IMR-90 (cell line): ENCODE measurements at regions not wholly inside any gene's neighbourhood (a gene's known extent, or its start where the extent isn't known, plus 50 kb on each side); places are given as distances from the start of the nearest gene placed in this dataset.
"Not testable (repeated sequence)": the region's sequence is repeated elsewhere in the genome, so short reads cannot be mapped to it uniquely, and the experiment has no call there.

ENCODE experiments used
- ATAC-seq: fragments of 200-7000 bp; cut with Tn5 transposase; 2 replicates; pipeline ENCODE4 v1.9.1; 2020; ENCODE audit warnings: low read depth, mild to moderate bottlenecking, moderate library complexity
- BruUV-seq: library from RNA; stranded (reverse); fragments of 400-500 nt; replicated peaks from 2 replicates; lab custom pipeline; 2021; lab: Mats Ljungman, UMichigan
- CTCF ChIA-PET: fragments of 300-600 bp; formaldehyde crosslinking; extraction: SDS; loops from one replicate; lab custom pipeline; 2021; ENCODE audit warnings: antibody characterized with exemption; lab: Yijun Ruan, JAX
- POLR2A ChIA-PET: fragments of 300-600 bp; sonication (Branson Sonifier 250); formaldehyde crosslinking; loops from one replicate; lab custom pipeline; 2022; ENCODE audit warnings: antibody characterized with exemption; ENCODE audit not compliant: unreplicated experiment; lab: Charles Lee
- DNase-seq: peaks from one replicate; pipeline ENCODE4 v3.0.0; 2013
- H2AFZ ChIP-seq: replicated peaks from 2 replicates; pipeline ENCODE3; 2013; ENCODE audit warnings: low read length, mild to moderate bottlenecking; ENCODE audit not compliant: poor library complexity
- H2AK5ac ChIP-seq: 2 replicates; pipeline ENCODE4 v1.6.1; 2013; ENCODE audit warnings: low read depth, low read length, inconsistent platforms
- H2AK9ac ChIP-seq: replicated peaks from 2 replicates; pipeline ENCODE3; 2013; ENCODE audit warnings: mild to moderate bottlenecking, low read depth, low read length, moderate library complexity; ENCODE audit not compliant: poor library complexity
- H2BK120ac ChIP-seq: 2 replicates; pipeline ENCODE4 v1.6.1; 2013; ENCODE audit warnings: low read depth, low read length, inconsistent platforms
- H2BK15ac ChIP-seq: 3 replicates; pipeline ENCODE4 v1.6.1; 2013; ENCODE audit warnings: low read depth, low read length, inconsistent platforms
- H2BK20ac ChIP-seq: 2 replicates; pipeline ENCODE4 v1.6.1; 2013; ENCODE audit warnings: low read depth, mild to moderate bottlenecking, inconsistent platforms, low read length, moderate library complexity
- H2BK5ac ChIP-seq: 2 replicates; pipeline ENCODE4 v1.6.1; 2013; ENCODE audit warnings: mild to moderate bottlenecking, low read depth, low read length, inconsistent platforms; ENCODE audit not compliant: poor library complexity, severe bottlenecking
- H3K14ac ChIP-seq: replicated peaks from 2 replicates; pipeline ENCODE4 v1.6.1; 2013; ENCODE audit warnings: low read depth, low read length, inconsistent platforms
- H3K18ac ChIP-seq: 2 replicates; pipeline ENCODE4 v1.6.1; 2013; ENCODE audit warnings: low read depth, low read length, control low read depth
- H3K23ac ChIP-seq: 2 replicates; pipeline ENCODE4 v1.6.1; 2013; ENCODE audit warnings: low read depth, low read length, inconsistent platforms
- H3K27ac ChIP-seq: 2 replicates; pipeline ENCODE4 v1.5.1; 2013; ENCODE audit warnings: mild to moderate bottlenecking, control low read depth, low read length; ENCODE audit not compliant: insufficient read depth
- H3K27me3 ChIP-seq: 2 replicates; pipeline ENCODE4 v1.6.1; 2013; ENCODE audit warnings: low read length; ENCODE audit not compliant: control insufficient read depth, insufficient read depth
- H3K36me3 ChIP-seq: 2 replicates; pipeline ENCODE4 v1.6.1; 2013; ENCODE audit warnings: low read length, mixed read lengths; ENCODE audit not compliant: control insufficient read depth, insufficient read depth
- H3K4ac ChIP-seq: 2 replicates; pipeline ENCODE4 v1.6.1; 2013; ENCODE audit warnings: low read depth, low read length, inconsistent platforms
- H3K4me1 ChIP-seq: 2 replicates; pipeline ENCODE4 v1.6.1; 2013; ENCODE audit warnings: low read length, mixed read lengths; ENCODE audit not compliant: control insufficient read depth, insufficient read depth
- H3K4me2 ChIP-seq: 2 replicates; pipeline ENCODE4 v1.6.1; 2013; ENCODE audit warnings: low read depth, mild to moderate bottlenecking, control low read depth, low read length, moderate library complexity
- H3K4me3 ChIP-seq: 2 replicates; pipeline ENCODE4 v1.5.1; 2013; ENCODE audit warnings: low read depth, mild to moderate bottlenecking, control low read depth, low read length, moderate library complexity; ENCODE audit not compliant: insufficient read depth
- H3K56ac ChIP-seq: 2 replicates; pipeline ENCODE4 v1.6.1; 2013; ENCODE audit warnings: low read length, inconsistent platforms; ENCODE audit not compliant: insufficient read depth; ENCODE audit errors: extremely low read depth
- H3K79me1 ChIP-seq, 2 experiments: 2 replicates each; pipeline ENCODE4 v1.6.1; 2013; ENCODE audit warnings: low read length in 2 of 2, inconsistent platforms in 1 of 2, low read depth in 1 of 2
- H3K9ac ChIP-seq: 2 replicates; pipeline ENCODE4 v1.6.1; 2013; ENCODE audit warnings: low read depth, low read length, control low read depth
- H3K9me1 ChIP-seq: 2 replicates; pipeline ENCODE4 v1.6.1; 2013; ENCODE audit warnings: low read length, inconsistent platforms; ENCODE audit not compliant: insufficient read depth
- H3K9me3 ChIP-seq: 2 replicates; pipeline ENCODE4 v1.6.1; 2013; ENCODE audit warnings: low read length; ENCODE audit not compliant: control insufficient read depth, insufficient read depth
- H4K20me1 ChIP-seq: 2 replicates; pipeline ENCODE4 v1.6.1; 2013; ENCODE audit warnings: low read length, inconsistent platforms; ENCODE audit not compliant: insufficient read depth
- H4K5ac ChIP-seq: 2 replicates; pipeline ENCODE4 v1.6.1; 2013; ENCODE audit warnings: mild to moderate bottlenecking, low read depth, low read length, control low read depth
- H4K8ac ChIP-seq, 2 experiments: 2 replicates each; pipeline ENCODE4 v1.6.1; 2013; ENCODE audit warnings: low read depth in 2 of 2, low read length in 2 of 2, control low read depth in 1 of 2, inconsistent platforms in 1 of 2
- H4K91ac ChIP-seq: 2 replicates; pipeline ENCODE4 v1.6.1; 2013; ENCODE audit warnings: low read depth, low read length, inconsistent platforms; ENCODE audit not compliant: insufficient read depth
- WGBS, 2 experiments: methylation state at CpG; one replicate each; pipeline versions ENCODE4 v1.1.5 to v1.1.7; 2013; ENCODE audit warnings: missing lambda C conversion rate in 2 of 2; ENCODE audit not compliant: insufficient read length in 1 of 2; ENCODE audit errors: extremely low coverage in 2 of 2; 5-methylcytosine and 5-hydroxymethylcytosine counted together
- dilution Hi-C: fragments of 300-500 bp; cut with HindIII; formaldehyde crosslinking; loops from one replicate; pipeline ENCODE4 v1.14.3; 2018; ENCODE audit warnings: low sequenced_read_pairs; ENCODE audit not compliant: unreplicated experiment
- in situ Hi-C: fragments of 300-500 bp; cut with MboI; formaldehyde crosslinking; loops from 3 replicates; pipeline ENCODE4 v1.14.3; 2019; ENCODE audit warnings: low sequenced_read_pairs, inconsistent platforms, mixed read lengths
- intact Hi-C: fragments of 100-400 bp; cut with micrococcal nuclease; formaldehyde crosslinking; loops from 2 replicates; pipeline ENCODE4 v1.10.0; 2022

DNA sequence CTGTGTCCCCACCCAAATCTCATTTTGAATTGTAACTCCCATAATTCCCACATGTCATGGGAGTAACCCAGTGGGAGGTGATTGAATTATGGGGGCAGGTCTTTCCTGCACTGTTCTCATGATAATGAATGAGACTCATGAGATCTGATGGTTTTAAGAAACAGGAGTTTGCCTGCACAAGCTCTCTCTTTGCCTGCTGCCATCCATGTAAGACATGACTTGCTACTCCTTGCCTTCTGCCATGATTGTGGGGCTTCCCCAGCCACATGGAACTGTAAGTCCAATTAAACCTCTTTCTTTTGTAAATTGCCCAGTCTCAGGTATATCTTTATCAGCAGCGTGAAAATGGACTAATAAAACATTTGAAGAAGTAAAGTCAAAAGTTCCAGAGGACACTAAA is 126.8 kb upstream of the IGSF10 start:
- H3K4me2 ChIP-seq, H2BK5ac ChIP-seq, H3K4me1 ChIP-seq, H2BK20ac ChIP-seq, H3K27ac ChIP-seq, in situ Hi-C loops, BruUV-seq, DNase-seq, H3K9me3 ChIP-seq, intact Hi-C loops, H3K36me3 ChIP-seq, H4K20me1 ChIP-seq, H4K8ac ChIP-seq, H2AFZ ChIP-seq, H3K18ac ChIP-seq, H3K27me3 ChIP-seq, H3K23ac ChIP-seq, H4K5ac ChIP-seq, ATAC-seq, H3K9ac ChIP-seq, H3K79me1 ChIP-seq, H2BK15ac ChIP-seq, POLR2A ChIA-PET, H3K56ac ChIP-seq, H4K91ac ChIP-seq, H3K14ac ChIP-seq, H2AK5ac ChIP-seq, H2AK9ac ChIP-seq, H3K4ac ChIP-seq, H2BK120ac ChIP-seq, H3K9me1 ChIP-seq, dilution Hi-C loops, H3K4me3 ChIP-seq: not testable (repeated sequence)
- CTCF ChIA-PET: interaction anchor here (0.9 kb wide), 1 partner anchor 11 kb away, joined by 3 read pairs; no protein-coding TSS in a partner anchor
- no CpG with 5 or more reads among the region's 1 CpG for WGBS, 2 experiments
